Mesenchymal stem cell (in vitro differentiated cells and primary cell): ENCODE measurements at regions not wholly inside any gene's neighbourhood (a gene's known extent, or its start where the extent isn't known, plus 50 kb on each side); places are given as distances from the start of the nearest gene placed in this dataset.

Experiments
- DNase-seq: peaks from one replicate; pipeline ENCODE4 v3.0.0-alpha.2; 2013
- H2AFZ ChIP-seq: one replicate; pipeline ENCODE4 v1.6.1; 2013; ENCODE audit warnings: low read depth, mild to moderate bottlenecking, control low read depth, inconsistent platforms, low read length, moderate library complexity
- H2AK5ac ChIP-seq: 2 replicates; pipeline ENCODE4 v1.6.1; 2013; ENCODE audit warnings: low read length, moderate library complexity, mild to moderate bottlenecking, inconsistent platforms; ENCODE audit not compliant: severe bottlenecking
- H2BK120ac ChIP-seq: one replicate; pipeline ENCODE4 v1.6.1; 2013; ENCODE audit warnings: low read depth, mild to moderate bottlenecking, inconsistent platforms, low read length, moderate library complexity
- H2BK12ac ChIP-seq, 2 experiments: one replicate each; pipeline ENCODE4 v1.6.1; 2013; ENCODE audit warnings: inconsistent platforms in 2 of 2, low read length in 2 of 2, mild to moderate bottlenecking in 2 of 2, moderate library complexity in 2 of 2, control low read depth in 1 of 2
- H2BK15ac ChIP-seq: one replicate; pipeline ENCODE4 v1.6.1; 2013; ENCODE audit warnings: mild to moderate bottlenecking, low read depth, inconsistent platforms; ENCODE audit not compliant: poor library complexity, severe bottlenecking
- H2BK5ac ChIP-seq: 2 replicates; pipeline ENCODE4 v1.6.1; 2013; ENCODE audit warnings: low read depth, mild to moderate bottlenecking, low read length, control low read depth, inconsistent platforms; ENCODE audit not compliant: poor library complexity, severe bottlenecking
- H3K14ac ChIP-seq, 2 experiments: one replicate each; pipeline ENCODE4 v1.6.1; 2013; ENCODE audit warnings: inconsistent platforms in 2 of 2, low read length in 2 of 2, control low read depth in 1 of 2, mild to moderate bottlenecking in 1 of 2, moderate library complexity in 1 of 2
- H3K18ac ChIP-seq, 2 experiments: one replicate each; pipeline ENCODE4 v1.6.1; 2013; ENCODE audit warnings: inconsistent platforms in 2 of 2, low read length in 2 of 2, control low read depth in 1 of 2, low read depth in 1 of 2, mild to moderate bottlenecking in 1 of 2
- H3K23ac ChIP-seq, 2 experiments: one replicate each; pipeline ENCODE4 v1.6.1; 2013; ENCODE audit warnings: inconsistent platforms in 2 of 2, low read length in 2 of 2, mild to moderate bottlenecking in 2 of 2, moderate library complexity in 2 of 2, control low read depth in 1 of 2
- H3K27ac ChIP-seq: 2 replicates; pipeline ENCODE4 v1.5.1; 2013; ENCODE audit warnings: mild to moderate bottlenecking, moderate library complexity, low read length, control low read depth, inconsistent platforms; ENCODE audit not compliant: poor library complexity, severe bottlenecking
- H3K27me3 ChIP-seq, 2 experiments: 2 replicates each; pipeline versions ENCODE4 v1.6.1 to v1.7.0; 2013; ENCODE audit warnings: low read length in 2 of 2, mild to moderate bottlenecking in 2 of 2, moderate library complexity in 2 of 2, control low read depth in 1 of 2, inconsistent platforms in 1 of 2; ENCODE audit not compliant: control insufficient read depth in 1 of 2, insufficient read depth in 1 of 2
- H3K36me3 ChIP-seq, 2 experiments: 2 replicates each; pipeline versions ENCODE4 v1.6.1 to v1.7.0; 2013; ENCODE audit warnings: low read length in 2 of 2, control low read depth in 1 of 2, inconsistent platforms in 1 of 2, low read depth in 1 of 2, mild to moderate bottlenecking in 1 of 2; ENCODE audit not compliant: insufficient read depth in 2 of 2, control insufficient read depth in 1 of 2
- H3K4ac ChIP-seq, 2 experiments: one replicate each; pipeline ENCODE4 v1.6.1; 2013; ENCODE audit warnings: inconsistent platforms in 2 of 2, low read length in 2 of 2, mild to moderate bottlenecking in 2 of 2, moderate library complexity in 2 of 2, control low read depth in 1 of 2, low read depth in 1 of 2
- H3K4me1 ChIP-seq: 2 replicates; pipeline ENCODE4 v1.6.1; 2013; ENCODE audit warnings: low read depth, low read length, control low read depth; ENCODE audit not compliant: control insufficient read depth, insufficient read depth
- H3K4me2 ChIP-seq: 2 replicates; pipeline ENCODE4 v1.6.1; 2013; ENCODE audit warnings: low read length, mild to moderate bottlenecking, inconsistent platforms; ENCODE audit not compliant: poor library complexity, severe bottlenecking
- H3K4me3 ChIP-seq, 2 experiments: 2 replicates each; pipeline versions ENCODE4 v1.5.1 to v1.7.0; 2013; ENCODE audit warnings: low read length in 2 of 2, mild to moderate bottlenecking in 2 of 2, control low read depth in 1 of 2, low read depth in 1 of 2; ENCODE audit not compliant: insufficient read depth in 1 of 2
- H3K79me1 ChIP-seq: replicated peaks from 2 replicates; pipeline ENCODE4 v1.6.1; 2013; ENCODE audit warnings: mild to moderate bottlenecking, control low read depth, low read length, inconsistent platforms; ENCODE audit not compliant: poor library complexity, severe bottlenecking
- H3K9ac ChIP-seq: 2 replicates; pipeline ENCODE4 v1.7.0; 2013; ENCODE audit warnings: mild to moderate bottlenecking, low read length, moderate library complexity
- H3K9me3 ChIP-seq: 2 replicates; pipeline ENCODE4 v1.7.0; 2013; ENCODE audit warnings: mild to moderate bottlenecking, low read length; ENCODE audit not compliant: control insufficient read depth
- H4K8ac ChIP-seq: one replicate; pipeline ENCODE4 v1.6.1; 2013; ENCODE audit warnings: inconsistent platforms, mild to moderate bottlenecking, low read length, moderate library complexity
- H4K91ac ChIP-seq: one replicate; pipeline ENCODE4 v1.6.1; 2013; ENCODE audit warnings: mild to moderate bottlenecking, low read length, inconsistent platforms
- WGBS: methylation state at CpG from one replicate; pipeline ENCODE4 v1.1.7; 2013; ENCODE audit warnings: mixed read lengths; 5-methylcytosine and 5-hydroxymethylcytosine counted together

- no peak overlapping the region for H3K18ac ChIP-seq
- H3K36me3 ChIP-seq = no peaks in the 10 kb centered on the region
- no peaks in the 10 kb centered on the region for H3K4me1 ChIP-seq
- no peaks in the 10 kb centered on the region for H3K9me3 ChIP-seq
- H3K27me3 ChIP-seq = peaks cover 8 to 54% of the 10 kb centered on the region in 2 experiments
- H3K9ac ChIP-seq = no peak overlapping the region
- H3K27ac ChIP-seq = no peak overlapping the region
- H2BK15ac ChIP-seq = no peak overlapping the region
- H3K14ac ChIP-seq = no peak overlapping the region
- H3K23ac ChIP-seq = no peak overlapping the region
- no peak overlapping the region for H2AFZ ChIP-seq
- no peak overlapping the region for H4K8ac ChIP-seq
- no peak overlapping the region for H3K4ac ChIP-seq
- no peak overlapping the region for H2BK12ac ChIP-seq
- no peak for DNase-seq
- no peak overlapping the region for H4K91ac ChIP-seq
- no peak overlapping the region for H2AK5ac ChIP-seq
- WGBS = 74% methylated on average over 8 of the region's 8 CpGs
- no peak overlapping the region for H3K4me2 ChIP-seq
- H2BK5ac ChIP-seq = no peak overlapping the region
- H2BK120ac ChIP-seq = no peak overlapping the region
- H3K79me1 ChIP-seq = no peaks in the 10 kb centered on the region
- H3K4me3 ChIP-seq = no peak overlapping the region
Measured at GRCh38 chr17:79281803-79282202, 207.2 kb downstream of the ENGASE start.

- Histone ChIP-seq H4K8ac (no peak overlapping the region), H3K36me3 (no peaks in the 10 kb centered on the region), H3K4me1 (no peaks in the 10 kb centered on the region), H3K14ac (no peak overlapping the region), H2AK5ac (no peak overlapping the region), H2BK15ac (no peak overlapping the region), H2BK12ac (no peak overlapping the region), H3K4me3 (no peak overlapping the region), H3K4me2 (no peak overlapping the region), H3K9ac (no peak overlapping the region), H3K27me3 (peaks cover 1 to 51% of the 10 kb centered on the region in 2 experiments), H3K4ac (no peak overlapping the region), H2BK120ac (no peak overlapping the region), H3K18ac (no peak overlapping the region), H3K23ac (no peak overlapping the region), H3K9me3 (no peaks in the 10 kb centered on the region), H2BK5ac (no peak overlapping the region), H2AFZ (no peak overlapping the region), H3K79me1 (no peaks in the 10 kb centered on the region), H3K27ac (no peak overlapping the region), H4K91ac (no peak overlapping the region)
- no peak for DNase-seq
- 84% methylated on average over 12 of the region's 13 CpGs for WGBS
Measured at GRCh38 chr17:79280866-79281572, 206.4 kb downstream of the ENGASE start.

GRCh38 chr17:79280010-79280409 lies 205.4 kb downstream of the ENGASE start:
- DNase-seq = no peak
- Histone ChIP-seq H3K4me2 (no peak overlapping the region), H2AK5ac (no peak overlapping the region), H3K79me1 (no peaks in the 10 kb centered on the region), H3K9ac (no peak overlapping the region), H3K18ac (no peak overlapping the region), H2BK12ac (no peak overlapping the region), H3K4ac (no peak overlapping the region), H3K14ac (no peak overlapping the region), H2AFZ (no peak overlapping the region), H3K4me3 (no peak overlapping the region), H4K91ac (no peak overlapping the region), H2BK120ac (no peak overlapping the region), H3K27ac (no peak overlapping the region), H3K4me1 (no peaks in the 10 kb centered on the region), H3K36me3 (no peaks in the 10 kb centered on the region), H3K27me3 (peaks cover 0 to 48% of the 10 kb centered on the region in 2 experiments), H3K9me3 (no peaks in the 10 kb centered on the region), H2BK15ac (no peak overlapping the region), H2BK5ac (no peak overlapping the region), H3K23ac (no peak overlapping the region), H4K8ac (no peak overlapping the region)
- 82% methylated on average over 8 of the region's 8 CpGs for WGBS

GRCh38 chr17:79279320-79279719 lies 204.7 kb downstream of the ENGASE start:
- Histone ChIP-seq H3K23ac (no peak overlapping the region), H2BK15ac (no peak overlapping the region), H2BK120ac (no peak overlapping the region), H4K91ac (no peak overlapping the region), H3K18ac (no peak overlapping the region), H3K4me1 (no peaks in the 10 kb centered on the region), H3K9ac (no peak overlapping the region), H3K27ac (no peak overlapping the region), H3K9me3 (no peaks in the 10 kb centered on the region), H3K4ac (no peak overlapping the region), H3K79me1 (no peaks in the 10 kb centered on the region), H3K27me3 (peaks cover 0 to 46% of the 10 kb centered on the region in 2 experiments), H4K8ac (no peak overlapping the region), H3K14ac (no peak overlapping the region), H3K36me3 (no peaks in the 10 kb centered on the region), H2BK12ac (no peak overlapping the region), H2AFZ (no peak overlapping the region), H3K4me3 (no peak overlapping the region), H3K4me2 (no peak overlapping the region), H2AK5ac (no peak overlapping the region), H2BK5ac (no peak overlapping the region)
- WGBS = 88% methylated on average over 11 of the region's 11 CpGs
- no peak for DNase-seq
